HG03196 (cell line): ENCODE measurements at regions not wholly inside any gene's neighbourhood (a gene's known extent, or its start where the extent isn't known, plus 50 kb on each side); places are given as distances from the start of the nearest gene placed in this dataset.
"Not testable (repeated sequence)": the region's sequence is repeated elsewhere in the genome, so short reads cannot be mapped to it uniquely, and the experiment has no call there.

Experiments used
- ATAC-seq: cut with Tn5 transposase; IDR thresholded peaks from one replicate; pipeline ENCODE4 v1.9.1; 2021; ENCODE audit not compliant: unreplicated experiment

DNA sequence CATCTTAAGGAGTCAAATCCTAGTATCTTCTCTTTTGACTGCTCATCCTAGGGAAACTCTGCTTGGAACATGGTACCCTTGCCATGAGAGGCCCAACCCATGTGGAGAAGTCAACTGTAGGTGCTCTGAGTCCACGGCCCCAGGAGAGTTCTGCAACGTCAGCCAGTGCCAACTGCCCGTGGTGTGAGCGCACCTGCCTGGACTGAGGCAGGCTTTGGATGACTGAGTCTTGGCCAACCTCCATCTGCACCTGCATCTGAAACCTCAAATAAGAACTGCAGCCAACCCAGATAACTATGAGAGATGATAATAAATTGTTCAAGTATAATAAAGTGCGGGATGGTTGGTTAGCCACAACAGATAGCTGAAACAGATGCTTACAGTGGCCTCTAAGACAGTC lies 772.0 kb downstream of the TRIML1 start:
- ATAC-seq: no peak

DNA sequence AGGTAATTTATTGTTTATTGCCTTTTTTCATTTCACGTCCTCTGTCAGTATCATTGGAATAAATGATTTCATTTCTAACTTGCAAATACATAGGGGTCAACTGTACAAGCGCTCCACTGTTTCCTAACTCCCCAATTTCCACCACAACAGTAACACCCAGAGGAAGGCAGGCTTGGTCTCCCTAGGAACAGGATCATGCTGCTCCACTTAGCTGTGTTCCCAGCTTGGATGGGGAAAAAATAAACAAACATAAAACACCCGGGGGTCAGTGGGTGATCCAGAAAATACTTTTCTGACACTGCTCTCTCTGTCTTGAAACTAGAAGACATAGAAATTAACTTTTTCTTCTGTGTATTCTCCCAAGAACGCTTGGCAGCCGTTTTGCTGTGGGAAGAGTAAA lies 772.5 kb downstream of the TRIML1 start:
- ATAC-seq: no peak

DNA sequence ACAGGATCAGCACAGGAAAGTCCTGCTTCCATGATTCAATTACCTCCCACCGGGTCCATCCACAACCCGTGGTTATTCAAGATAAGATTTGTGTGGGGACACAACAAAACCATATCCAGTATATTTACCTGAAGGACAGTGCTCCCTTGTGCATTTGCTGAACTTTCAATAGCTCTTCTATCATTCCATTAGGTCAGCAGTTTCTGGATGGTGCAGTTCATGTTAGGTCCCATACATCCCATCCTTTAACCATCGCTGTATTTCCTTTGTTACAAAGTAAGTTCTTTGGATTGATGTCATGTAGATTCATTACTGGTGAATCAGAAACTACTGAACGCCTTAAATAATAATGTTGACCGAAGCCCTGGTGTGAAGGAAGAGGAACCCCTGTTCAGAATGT lies 775.9 kb downstream of the TRIML1 start:
- no peak for ATAC-seq

DNA sequence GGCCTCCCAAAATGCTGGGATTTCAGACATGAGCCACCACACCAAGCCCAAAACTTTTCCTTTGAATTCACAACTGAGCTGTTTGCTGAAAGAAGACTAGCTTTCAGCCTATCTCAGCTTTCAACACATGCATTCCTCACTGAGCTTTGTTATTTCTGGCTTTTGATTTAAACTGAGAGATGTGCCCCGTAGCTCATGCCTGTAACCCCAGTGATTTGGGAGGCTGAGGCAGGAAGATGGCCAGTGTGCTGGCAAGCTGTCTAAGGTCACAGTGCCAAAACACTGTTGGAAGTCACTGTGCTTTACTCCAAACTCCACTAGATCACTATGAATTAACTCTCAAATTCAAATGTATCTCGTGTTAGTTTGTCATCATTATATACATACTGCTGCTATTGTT lies 779.5 kb downstream of the TRIML1 start:
- ATAC-seq: no peak

DNA sequence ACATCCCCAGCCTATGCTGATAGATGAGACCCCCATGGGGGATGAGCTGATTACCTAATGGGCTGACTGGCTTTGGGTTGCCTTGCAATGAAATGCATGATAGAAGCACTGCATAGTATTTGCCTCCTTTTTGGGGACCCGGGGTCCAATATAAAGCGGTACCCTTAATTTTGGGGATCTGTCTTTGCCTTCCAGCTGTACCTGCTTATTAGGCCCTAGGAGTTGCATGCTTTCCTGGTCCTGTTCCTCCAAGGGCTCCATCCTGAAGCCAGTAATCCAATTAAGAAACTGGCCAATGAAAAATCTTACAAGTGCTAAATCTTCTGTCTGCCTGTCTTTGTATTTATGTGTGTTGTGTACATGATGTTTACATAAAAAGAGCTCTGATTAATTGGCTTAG lies 791.6 kb downstream of the TRIML1 start:
- ATAC-seq: no peak

DNA sequence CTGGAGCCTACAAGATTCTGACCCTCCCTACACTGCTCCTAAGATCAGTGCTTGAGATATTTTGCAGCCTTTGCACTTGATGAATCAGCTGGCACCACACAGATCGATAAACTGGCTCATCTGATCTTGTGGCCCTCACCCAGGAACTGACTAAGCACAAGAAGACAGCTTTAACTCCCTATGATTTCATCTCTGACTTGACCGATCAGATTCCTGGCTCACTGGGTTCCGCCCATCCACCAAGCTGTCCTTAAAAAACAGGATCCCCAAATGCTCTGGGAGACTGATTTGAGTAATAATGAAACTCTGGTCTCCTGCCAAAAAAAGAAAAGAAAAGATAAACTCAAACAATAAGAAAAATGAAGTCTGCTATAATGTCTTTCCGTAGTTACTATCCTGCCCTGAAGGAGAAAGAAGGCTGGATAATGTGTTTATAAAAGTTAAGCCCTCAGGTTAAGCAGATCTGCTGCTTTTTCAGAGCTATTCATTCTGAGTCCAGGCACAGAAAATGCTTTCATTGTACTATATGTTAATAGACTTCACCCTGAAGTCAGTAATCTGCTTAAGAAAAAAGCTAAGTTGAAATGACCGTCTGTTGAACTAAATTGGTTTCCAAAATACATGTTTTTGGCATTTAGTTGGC lies 795.2 kb downstream of the TRIML1 start:
- ATAC-seq: no peak

DNA sequence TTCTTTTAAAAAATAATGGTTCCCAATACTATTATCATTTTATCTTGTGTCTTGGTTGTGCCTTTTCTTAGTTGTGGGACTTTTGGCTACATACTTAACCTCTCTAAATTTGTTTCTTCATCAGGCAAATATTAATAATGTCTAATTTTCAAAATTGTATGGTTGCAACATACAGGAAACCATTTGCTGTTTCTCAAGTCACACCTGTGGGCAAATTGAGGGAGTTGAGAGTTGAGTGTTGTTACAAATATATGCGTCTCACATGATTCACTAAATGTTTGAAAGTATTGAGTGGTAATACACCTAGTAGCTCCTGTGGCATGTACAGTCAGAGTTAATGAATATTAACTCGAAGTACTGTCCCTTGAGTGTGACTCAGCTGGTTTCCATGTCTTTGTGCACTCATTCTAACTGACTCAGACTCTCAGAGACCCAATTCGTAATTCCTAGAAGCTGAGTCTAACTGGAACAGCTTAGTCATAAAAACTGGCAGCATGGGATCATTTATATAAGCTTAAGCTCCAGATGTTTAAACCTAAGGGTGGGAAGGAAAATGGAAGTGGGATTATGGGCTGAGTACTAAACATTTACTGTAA lies 802.4 kb downstream of the TRIML1 start:
- ATAC-seq: no peak

DNA sequence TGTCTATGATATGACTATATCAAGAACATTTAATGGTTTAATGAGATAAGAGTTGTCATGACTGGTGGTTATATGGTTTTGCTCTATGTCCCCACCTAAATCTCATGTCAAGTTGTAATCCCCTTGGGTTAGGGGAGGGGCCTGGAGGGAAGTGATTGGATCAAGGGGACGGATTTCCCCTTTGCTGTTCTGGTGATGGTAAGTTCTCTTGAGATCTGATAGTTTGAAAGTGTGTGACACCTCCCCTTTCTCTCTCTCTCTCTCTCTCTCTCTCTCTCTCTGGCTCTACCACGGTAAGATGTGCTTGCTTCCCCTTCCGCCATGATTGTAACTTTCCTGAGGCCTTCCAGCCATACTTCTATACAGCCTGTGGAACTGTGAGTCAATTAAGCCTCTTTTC lies 803.4 kb downstream of the TRIML1 start:
- ATAC-seq: no peak

DNA sequence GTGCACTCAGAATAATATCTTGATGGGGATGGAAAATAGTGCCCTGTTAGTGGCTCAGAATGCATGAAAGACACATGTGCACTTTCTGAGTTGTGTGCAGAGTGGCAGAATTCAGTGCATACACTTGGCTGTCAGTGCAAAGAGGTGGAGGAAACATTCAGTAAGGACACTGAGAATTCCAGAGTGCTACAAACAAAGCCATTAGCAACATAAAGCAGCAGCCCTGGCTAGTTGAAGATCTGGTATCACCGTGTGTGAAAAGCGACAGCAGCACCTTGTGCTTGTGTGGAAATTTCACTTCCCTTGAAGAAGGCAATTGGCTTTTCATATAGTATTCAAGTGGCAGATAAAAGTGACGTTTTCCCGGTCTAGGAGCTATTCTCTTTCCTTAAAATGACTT lies 810.4 kb downstream of the TRIML1 start:
- no peak for ATAC-seq

DNA sequence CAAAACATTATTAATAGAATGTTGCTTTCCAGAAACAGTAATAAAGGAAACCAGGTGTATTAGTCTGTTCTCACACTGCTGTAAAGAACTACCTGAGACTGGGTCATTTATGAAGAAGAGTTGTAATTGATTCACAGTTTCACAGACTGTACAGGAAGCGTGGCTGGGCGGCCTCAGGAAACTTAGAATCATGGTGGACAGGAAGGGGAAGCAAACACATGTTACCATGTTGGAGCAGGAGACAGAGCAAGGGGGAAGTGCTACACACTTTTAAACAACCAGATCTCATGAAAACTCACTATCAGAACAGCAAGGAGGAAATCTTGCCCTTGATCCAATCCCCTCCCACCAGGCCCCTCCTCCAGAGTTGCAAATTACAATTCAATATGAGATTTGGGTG lies 815.8 kb downstream of the TRIML1 start:
- no peak for ATAC-seq

DNA sequence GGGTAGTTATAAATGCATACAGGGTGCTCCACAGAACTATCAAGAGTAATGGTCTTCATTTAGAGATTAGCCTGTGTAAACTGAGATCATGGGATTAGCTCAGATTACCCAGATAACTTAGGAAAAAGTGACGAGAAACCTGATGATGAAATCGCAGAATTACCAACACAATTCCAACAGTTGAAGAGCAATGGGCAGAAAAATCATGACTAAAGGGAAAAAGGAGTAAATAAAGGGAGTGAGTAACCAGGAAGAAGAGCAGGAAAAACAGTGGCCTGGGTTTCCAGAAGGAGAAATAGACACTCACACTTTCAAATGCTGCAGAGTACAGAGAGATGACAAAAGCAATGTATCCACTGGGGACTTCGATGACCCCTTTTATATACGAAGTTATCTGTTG lies 817.3 kb downstream of the TRIML1 start:
- ATAC-seq: no peak

DNA sequence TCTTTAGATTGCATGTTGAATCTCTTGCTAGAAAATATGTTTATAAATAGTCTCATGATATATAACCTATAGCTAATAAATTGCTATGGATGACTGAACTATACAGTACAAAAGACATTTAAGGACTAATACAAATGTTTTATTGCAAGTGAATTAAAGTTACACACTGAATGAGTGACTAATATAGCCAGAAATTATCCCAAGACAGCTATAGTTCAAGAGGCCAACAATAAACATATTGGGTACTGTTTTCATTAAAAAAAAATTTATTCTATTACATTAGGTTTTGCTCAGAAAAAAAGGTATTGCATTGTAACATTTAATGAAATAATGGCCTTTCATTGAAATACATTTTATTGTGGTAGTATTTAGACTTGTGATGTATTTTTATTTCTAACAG lies 819.1 kb downstream of the TRIML1 start:
- ATAC-seq: no peak

DNA sequence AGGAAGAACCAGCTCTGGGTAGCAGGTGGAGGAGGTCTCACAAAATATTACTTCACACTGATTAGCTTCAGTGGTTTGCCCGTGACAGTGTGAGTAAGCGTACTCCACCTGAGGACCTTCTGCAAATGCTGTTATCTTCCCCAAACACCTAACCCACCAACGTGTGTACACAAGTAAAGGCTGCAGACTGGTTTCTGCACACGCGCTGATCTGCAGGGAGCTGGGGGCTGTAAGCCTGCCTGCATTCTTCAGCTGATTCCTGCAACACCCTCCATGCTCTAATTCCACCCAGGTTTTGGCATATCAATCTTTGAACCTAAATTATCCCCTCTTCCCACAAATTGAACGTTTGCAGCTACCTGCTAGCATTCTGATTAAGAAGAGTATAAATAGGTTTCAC lies 820.2 kb downstream of the TRIML1 start:
- ATAC-seq: no peak

DNA sequence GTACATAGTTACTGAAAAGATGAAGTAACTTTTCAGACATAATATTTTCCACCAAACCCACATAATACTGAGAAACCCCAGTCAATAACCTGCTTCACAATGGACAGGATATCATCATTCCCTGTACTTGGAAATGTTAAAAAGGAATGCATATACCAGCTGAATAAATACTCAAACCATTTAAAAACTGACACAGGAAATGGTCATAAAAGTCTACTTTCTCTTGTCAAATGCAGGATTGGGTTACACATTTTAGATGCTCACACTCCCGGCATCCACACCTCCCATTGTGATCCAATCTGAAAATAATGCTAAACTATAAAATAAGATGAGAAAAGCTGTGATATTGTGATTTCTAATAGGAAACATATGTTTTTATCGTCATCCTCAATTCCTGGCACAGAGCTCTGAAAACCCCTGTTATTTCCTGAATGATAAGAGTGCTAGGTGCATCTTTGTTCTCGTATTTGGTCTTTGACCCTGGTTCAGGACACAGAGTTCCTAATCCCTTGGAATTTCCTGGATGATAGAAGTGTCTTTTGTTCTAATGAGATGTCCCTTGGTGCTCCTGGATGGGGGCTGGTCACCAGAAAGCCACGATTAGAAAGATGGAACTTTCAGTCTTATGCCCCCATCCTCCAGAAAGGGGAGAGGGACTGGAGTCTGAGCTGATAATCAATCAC lies 821.3 kb downstream of the TRIML1 start:
- no peak for ATAC-seq

DNA sequence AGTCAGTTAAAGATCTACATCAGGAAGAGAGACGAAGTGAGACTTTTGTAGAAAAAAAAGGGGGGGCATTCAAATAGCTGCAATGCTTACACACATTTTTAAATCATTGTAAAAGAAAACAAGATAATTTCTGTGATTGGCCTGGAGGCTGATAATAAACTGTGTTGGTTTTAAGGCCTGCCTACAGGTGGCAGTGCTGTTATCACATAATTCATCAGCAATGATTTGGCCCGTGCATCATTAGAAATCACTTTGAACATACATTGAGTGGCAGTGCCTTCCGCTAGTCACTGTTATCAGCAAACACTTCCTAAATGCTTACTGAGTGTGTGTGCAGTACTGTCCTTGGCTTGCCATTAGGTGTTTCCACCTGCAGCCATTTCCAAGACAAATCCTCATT lies 831.9 kb downstream of the TRIML1 start:
- ATAC-seq: no peak

DNA sequence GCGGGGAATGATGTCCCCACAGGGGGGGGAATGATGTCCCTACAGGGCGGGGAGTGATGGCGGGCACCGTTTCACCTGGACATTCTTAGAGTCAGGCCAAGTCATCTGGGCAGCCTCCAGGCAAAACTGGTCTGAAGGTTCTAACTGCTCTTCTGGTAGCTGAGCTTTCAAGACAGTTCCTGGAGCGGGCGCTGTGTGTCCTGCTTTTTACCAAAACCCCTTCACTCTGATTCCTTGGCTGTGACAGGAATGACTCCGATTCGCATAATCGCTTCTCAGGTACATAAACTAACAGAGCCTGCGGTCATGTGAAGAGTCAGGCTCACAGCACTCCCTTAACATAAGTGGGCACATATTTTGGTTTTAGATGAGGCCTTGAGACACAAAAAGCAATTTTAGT lies 836.0 kb downstream of the TRIML1 start:
- no peak for ATAC-seq

DNA sequence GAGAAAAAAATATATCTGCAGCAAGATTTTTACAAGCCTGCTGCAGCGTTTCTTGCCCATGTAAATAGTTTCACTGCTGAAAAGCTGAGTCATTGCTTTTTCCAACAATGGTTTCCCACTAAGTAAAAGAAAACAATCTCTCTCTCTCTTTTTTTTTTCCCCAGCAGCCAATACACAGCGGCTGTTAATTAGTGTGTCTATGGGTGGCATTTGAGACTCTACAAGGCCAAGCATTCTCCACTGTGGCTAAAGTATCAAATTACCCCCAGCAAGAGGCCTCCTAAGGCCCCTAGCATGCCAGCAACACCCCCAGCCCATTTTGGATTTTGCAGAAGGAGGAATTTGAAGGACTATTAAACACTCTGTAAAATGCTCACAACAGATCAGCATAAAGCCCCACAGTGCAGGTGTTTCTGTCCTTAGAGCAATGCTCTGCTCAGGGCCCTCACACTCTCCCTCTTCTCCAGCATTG lies 837.4 kb downstream of the TRIML1 start:
- ATAC-seq: no peak

DNA sequence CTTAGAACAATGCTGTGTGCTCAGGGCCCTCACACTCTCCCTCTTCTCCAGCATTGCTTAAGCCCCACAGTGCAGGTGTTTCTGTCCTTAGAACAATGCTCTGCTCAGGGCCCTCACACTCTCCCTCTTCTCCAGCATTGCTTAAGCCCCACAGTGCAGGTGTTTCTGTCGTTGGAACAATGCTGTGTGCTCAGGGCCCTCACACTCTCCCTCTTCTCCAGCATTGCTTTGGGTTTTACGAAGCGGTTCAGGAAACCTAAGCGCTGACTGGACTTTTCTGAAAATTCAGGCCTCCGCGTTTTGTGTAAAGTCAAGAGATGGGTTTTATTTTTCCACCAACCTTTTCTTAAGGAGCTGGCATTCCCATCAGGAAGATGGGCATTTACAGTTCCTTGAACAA lies 838.0 kb downstream of the TRIML1 start:
- not testable (repeated sequence) for ATAC-seq

DNA sequence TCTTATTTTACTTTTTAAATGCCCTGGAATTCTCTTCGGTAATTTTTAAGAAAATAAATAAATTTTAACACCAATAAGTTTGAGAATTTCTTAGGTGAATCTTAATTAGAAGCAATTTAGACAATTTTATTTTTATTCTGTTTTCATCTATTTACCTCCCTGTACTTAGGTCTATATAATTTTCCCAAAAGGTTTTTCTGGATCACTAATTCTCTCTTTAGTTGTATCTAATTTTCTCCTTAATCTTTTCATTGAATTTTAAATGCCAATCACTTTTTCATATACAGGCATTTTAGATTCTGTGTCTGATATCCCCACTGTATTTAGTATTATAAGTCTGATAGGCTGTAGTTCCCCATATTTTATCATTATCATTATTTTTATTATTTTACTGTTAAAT lies 845.3 kb downstream of the TRIML1 start:
- ATAC-seq: no peak

DNA sequence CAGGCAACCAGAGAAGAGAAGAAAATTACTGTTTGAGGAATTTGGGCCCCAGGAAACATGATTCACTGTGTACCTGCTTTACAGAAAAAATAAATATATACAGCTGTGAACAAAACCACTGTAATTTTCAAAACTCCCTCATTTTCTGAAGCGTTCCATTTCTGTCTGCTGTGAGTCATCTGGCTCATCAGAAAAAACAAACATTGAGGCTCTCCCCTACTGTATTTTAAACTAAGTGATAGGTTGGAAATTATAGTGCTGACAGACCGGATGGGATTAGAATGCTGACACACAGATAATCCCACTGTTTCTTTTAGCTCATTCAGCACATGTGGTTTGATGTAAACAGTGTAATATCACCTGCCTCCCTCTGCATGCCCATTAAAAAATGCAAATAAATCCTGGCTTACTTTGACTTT lies 847.0 kb downstream of the TRIML1 start:
- no peak for ATAC-seq

DNA sequence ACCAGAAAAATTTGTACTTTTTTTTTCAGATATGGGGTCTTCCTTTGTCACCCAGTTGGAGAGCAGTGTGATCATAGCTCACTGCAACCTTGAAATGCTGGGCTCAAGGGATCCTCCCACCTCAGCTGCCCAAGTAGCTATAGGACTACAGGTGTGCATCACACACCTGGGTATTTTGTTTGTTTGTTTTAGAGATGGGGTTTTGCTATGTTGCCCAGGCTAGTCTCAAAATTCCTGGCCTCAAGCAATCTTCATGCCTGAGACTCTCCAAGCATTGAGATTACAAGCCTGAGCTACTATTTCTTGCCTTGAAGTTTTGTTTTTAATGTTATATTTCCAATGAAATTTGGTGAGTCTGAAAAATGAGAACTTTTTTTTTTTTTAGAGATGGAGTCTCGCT lies 847.8 kb downstream of the TRIML1 start:
- ATAC-seq: no peak

DNA sequence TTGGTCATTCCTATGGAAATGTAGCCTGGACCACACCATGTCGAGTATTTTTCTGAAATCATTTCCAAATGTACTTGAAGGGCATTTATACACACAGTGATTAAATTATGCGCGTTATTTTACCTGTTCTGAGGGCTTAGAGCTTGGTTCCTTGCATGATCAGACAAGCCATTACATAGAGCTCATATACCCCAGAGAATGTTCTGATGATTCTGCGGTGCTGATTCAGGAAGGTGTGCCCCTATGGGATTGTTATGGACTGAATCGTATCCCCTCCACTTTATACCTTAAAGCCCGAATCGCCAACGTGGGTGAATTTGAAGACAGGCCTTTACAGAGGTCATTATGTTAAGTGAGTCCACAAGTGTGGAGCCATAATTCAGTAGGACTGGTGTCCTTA lies 848.9 kb downstream of the TRIML1 start:
- no peak for ATAC-seq

DNA sequence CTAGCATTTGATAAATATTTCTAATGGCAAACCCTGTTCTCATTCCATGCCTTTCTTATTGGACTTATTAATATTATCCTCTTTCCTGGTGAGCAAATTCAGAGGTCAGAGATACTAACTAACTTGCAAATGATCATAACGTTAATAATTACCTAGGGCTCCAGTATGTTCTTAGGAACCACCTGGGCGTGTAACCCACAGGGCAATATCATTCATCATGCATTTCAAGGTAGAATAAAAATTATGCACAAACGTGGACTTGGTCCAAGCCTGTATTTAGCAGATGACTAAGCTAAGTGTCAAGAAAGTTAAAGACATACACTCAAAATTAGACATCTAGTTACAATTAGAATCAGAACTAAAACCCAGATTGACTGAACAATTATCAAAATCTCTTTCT lies 850.1 kb downstream of the TRIML1 start:
- no peak for ATAC-seq
